Renal pelvis (tissue), 1 donor: ENCODE measurements at regions not wholly inside any gene's neighbourhood (a gene's known extent, or its start where the extent isn't known, plus 50 kb on each side); places are given as distances from the start of the nearest gene placed in this dataset.

Experiments
- DNase-seq: peaks from one replicate; pipeline ENCODE4 v3.0.0-alpha.2; 2013

DNA sequence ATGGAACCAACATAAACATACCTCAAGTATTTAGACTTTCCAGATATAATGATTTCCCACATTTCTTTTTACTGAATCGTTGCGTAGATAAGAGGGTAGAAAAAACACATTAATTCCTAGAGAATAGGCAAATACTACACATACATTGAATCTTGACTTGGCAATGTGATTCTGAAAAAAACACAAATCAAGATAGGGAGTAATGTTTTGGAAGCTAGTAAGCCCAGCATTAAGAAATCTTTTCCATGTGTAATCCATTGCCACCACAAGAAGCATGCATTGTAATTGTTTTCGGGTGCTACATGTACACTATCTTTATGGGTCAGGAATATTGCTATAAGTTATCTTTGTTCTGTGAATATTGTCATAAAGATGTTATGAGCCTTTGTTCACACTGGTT is 269.8 kb upstream of the PDGFD start:
- no peak for DNase-seq

DNA sequence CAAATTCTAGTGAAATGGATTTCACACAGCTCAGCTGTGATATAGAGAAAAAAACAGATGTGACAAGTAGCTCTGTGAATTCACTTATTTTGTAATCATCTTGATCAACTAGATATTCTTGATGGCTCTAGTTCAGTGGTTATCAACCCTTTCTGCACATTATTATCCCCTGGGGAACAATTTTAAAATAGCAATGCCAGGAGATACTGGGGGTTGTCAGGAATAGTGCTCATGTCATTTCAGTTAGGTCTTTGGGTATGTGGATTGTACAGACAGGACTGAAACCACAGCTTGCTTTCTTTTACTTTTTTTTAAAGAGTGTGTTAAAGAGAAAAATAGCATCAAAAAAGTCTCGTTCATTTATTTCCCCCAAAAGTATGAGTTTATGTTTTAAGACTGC is 269.0 kb upstream of the PDGFD start:
- no peak for DNase-seq

DNA sequence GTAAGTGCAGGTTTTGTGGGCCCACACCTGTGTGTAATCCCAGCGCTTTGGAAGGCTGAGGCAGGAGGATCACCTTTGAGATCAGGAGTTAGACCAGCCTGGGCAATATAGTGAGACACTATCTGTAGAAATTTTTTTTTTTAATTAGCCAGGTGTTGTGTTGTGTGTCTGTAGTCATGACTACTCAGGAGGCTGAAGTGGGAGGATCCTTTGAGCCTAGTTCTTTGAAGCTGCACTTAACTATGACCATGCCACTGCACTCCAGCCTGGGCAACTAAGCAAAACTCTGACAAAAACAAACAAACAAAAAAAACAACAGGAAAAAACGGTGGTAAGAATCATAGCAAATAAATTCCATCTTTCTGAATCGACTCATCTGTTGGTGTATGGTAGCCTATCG is 268.6 kb upstream of the PDGFD start:
- no peak for DNase-seq

DNA sequence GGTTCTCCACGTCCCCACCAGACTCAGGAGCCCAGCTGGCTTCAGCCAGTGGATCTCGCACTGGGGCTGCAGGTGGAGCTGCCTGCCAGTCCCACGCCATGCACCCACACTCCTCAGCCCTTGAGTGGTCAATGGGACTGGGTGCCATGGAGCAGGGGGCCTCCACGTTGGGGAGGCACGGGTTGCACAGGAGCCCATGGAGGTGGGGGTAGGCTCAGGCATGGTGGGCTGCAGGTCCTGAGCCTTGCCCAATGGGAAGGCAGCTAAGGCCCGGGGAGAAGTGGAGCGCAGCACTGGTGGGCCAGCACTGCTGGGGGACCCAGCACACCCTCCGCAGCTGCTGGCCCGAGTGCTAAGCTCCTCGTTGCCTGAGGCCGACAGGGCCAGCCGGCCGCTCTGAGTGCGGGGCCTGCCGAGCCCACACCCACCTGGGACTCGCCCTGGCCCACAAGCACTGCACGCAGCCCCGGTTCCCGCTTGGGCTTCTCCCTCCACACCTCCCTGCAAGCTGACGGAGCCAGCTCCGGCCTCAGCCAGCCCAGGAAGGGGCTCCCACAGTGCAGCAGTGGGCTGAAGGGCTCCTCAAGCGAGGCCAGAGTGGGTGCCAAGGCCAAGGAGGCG is 258.5 kb upstream of the PDGFD start:
- no peak for DNase-seq

DNA sequence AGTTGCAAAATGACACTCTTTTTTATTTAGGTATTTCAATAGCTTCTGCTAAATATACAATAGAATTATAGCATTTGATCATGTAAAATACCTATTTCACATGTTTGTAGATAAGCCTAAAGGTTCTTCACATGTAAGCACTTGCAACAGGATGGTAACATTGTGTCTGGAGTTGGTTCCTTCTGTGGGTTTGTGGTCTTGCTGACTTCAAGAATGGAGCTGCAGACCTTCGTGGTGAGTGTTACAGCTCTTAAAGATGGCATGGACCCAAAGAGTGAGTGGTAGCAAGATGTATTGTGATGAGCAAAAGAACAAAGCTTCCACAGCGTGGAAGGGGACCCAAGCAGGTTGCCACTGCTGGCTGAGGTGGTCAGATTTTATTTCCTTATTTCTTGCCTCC is 246.4 kb upstream of the PDGFD start:
- DNase-seq: no peak

DNA sequence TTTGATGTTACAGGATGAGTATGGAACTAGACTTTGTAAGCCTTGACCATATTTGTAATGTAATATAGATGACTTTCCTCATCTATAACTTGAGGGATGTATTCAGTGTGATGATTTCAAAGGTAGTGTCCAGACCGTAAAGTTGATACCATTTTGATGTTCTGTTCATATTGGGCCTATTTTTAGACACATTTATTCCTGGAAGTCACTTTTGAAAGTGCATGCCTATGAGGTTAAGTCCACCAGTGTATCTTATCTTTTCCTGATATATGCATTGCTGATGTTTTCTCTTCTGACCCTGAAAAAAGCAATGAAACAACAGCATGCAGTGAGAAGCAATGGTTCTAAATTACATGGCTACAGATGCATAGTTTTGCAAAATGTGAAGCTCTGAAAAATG is 244.7 kb upstream of the PDGFD start:
- DNase-seq: no peak

DNA sequence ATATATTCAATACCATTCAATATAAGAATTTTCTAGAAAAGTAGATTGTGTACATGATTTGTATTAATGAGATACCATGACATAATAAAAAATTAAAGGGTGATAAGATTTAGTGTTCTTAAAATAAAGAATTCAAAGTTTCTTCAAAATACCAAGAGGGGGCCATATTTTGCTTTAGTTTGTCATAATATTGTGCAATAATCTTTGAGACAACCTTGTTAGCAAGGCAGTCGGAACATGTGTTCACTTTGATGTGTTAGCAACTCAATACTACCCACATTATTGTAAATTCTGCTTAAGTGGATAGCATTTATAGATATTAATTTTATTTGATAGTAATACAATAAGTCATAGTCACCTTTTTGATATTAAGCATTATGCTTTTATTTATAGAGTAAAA is 241.3 kb upstream of the PDGFD start:
- DNase-seq: no peak

DNA sequence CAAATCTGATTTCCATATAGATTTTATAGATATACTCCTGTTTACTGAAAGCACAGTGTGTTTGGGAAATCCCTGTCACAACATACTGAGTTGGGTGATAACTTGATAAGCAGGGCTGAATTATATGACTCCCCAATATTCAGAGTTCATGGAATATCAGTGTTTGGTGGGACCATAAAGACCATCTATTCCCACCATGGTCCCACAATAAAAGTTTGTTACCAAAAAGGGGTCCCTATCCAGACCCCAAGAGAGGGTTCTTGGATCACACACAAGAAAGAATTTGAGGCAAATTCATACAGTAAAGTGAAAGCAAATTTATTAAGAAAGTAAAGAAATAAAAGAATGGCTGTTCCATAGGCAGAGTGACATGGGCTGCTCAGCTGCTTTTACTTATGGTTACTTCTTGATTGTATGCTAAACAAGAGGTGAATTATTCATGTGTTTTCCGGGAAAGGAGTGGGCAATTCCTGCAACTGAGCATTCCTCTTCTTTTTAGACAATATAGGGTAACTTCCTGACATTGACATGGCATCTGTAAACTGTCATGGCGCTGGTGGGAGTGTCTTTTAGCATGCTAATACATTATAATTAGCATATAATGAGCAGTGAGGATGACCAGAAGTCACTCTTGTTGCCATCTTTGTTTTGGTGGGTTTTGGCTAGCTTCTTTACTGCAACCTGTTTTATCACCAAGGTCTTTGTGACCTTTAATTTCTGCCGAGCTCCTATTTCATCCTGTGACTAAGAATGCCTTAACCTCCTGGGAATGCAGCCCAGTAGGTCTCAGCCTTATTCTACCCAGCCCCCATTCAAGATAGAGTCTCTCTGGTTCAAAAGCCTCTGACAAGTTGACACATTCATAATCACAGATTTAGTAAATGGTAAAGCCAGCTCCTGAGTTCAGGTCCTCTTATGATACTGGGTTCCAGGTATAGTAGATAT is 240.6 kb upstream of the PDGFD start:
- no peak for DNase-seq

DNA sequence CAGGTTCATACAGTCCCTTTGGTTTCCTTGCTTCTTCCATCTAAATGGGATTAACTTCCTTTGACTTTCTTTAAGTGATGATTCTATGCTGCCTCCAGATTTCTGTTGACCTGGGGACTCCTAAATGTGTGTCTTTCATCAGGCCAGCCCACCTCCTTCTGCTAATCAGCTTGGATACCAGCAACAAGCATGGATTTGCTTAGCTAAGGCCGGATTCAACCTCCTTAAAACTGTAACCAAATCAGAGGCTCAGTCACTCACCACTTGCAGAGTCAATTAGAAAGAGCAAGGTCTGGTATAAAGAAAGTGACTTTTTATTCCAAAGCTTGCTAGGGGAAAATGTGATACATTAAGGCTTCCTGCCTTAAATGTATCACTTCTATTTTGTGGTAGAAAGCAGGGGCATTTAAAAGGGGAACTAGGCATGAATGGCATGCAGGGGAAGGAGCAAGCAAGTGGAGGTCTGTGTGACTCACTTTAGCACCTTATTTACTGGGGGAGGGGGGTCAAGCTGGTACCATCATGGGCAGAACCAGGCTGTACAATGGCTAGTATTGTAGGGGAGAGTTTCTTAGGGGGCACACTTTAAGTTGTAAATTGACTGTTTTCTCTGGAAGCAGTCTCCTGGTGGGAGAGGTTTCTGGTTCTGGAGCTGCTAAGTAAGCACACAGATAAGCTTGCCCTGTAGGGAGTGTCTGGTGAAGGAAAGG is 239.0 kb upstream of the PDGFD start:
- DNase-seq: no peak

DNA sequence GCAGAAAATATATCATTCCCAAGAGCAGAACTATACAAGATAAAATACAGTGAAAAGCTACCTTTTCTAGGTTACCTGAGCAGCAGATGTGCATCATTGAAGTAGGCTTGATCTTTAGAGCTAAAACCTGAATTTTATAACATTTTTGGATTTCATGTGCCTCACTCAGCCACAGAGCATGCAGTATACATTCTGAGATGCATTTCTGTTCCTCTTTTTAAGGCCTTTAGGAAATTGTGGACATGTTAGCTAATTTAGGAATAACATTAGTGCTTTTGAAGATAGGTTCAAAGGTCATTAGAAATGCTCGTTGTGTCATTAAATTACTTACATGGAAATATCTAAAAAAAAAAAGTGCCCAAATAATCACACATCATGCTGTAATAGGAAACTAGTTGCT is 230.6 kb upstream of the PDGFD start:
- no peak for DNase-seq

DNA sequence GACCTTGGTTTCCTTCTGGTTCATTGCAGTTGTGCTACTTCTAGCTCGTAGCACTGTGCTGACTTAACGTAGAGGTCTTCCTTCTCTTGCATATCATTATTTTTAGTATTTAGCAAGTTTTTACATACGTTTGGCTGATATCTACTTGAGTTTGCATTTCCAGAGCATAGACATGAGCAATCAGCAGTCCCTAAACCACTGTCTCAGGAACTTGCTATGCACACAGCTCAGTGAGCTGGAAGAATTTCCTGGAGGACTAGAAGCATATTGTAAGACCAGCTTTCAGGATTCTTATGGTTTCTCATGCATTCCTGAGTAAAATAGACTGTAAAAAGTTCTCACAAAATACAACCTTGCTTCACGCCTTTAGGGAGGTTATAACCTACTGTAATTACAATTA is 226.7 kb upstream of the PDGFD start:
- DNase-seq: peak; percentile 44

DNA sequence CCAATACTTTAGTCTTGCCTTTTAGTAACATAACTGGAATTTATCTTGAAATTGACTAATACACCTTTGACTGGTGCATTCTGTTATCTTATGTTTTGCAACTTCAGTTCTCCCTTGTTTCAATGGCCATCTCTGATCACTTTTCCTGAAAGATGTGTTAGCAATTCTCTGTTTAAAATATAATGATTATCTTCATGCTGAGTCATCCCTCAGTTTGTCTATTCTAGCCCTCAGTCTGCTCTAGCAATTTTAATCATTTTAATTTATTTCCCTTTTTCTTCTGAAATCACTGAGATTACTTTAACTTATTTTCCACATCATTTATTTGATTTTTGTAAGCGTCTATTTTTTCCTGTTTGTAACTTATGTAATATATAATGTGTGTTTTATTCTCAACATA is 221.9 kb upstream of the PDGFD start:
- no peak for DNase-seq

DNA sequence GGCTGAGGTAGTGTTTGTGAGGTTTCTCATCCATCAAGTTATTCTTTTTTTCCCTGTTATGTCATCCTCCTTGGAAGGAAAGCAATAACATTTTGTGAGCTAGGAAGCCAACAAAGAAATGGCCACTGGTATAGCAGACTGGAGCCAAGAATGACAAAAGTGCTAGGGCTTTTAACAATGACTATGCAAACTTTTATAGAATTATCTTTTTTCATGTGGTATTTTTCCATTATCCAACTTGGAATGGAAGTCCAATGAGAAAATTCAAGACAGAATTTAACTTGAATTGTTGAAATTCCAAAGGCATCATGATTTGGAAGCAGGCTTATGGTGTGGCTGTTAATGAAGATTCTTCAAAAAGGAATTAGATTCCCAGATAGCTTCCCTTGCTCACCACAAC is 216.4 kb upstream of the PDGFD start:
- no peak for DNase-seq

DNA sequence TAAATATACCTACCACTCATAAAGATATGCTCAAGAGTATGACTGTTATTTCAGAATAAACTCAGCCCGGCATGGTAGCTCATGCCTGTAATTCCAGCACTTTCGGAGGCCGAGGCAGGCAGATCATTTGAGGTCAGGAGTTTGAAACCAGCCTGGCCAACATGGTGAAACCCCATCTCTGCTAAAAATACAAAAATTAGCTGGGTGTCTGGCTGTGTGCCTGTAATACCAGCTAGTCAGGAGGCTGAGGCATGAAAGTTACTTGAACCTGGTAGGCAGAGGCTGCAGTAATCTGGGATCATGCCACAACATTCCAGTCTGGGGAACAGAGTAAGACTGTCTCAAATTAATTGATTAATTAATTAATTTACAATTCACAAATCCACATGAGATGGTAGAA is 208.2 kb upstream of the PDGFD start:
- DNase-seq: no peak

DNA sequence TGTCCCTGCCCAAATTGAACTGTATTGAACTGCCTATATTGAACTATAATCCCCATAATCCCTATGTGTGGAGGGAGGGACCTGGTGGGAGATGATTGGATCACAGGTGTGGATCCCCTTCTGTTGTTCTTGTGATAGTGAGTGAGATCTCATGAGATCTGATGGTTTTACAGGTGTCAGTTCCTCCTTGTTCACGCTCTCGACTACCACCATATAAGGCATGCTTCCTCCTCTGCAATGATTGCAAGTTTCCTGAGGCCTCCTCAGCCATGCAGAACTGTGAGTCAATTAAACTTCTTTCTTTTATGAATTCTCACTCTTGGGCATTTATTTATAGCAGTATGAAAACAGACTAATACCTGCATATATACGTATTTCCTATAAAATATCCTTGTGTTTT is 206.5 kb upstream of the PDGFD start:
- DNase-seq: no peak

DNA sequence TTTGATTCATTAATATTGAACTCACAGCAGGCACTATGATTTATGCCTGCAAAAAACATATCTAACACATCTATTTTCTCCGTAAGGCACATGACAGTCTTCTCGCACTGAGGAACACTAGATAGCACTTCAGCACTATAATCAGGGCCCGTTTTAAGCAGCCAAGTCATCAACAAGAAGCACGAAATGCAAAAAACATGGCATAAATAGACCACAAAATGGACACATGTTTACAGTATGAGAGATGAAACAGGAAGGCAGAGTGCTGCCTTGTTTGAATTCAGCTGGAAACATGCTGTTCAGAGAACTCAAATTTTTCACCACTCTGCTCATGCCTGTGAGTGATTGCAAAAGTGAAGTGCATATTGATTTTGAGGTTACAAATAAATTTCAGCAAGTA is 205.8 kb upstream of the PDGFD start:
- DNase-seq: no peak

DNA sequence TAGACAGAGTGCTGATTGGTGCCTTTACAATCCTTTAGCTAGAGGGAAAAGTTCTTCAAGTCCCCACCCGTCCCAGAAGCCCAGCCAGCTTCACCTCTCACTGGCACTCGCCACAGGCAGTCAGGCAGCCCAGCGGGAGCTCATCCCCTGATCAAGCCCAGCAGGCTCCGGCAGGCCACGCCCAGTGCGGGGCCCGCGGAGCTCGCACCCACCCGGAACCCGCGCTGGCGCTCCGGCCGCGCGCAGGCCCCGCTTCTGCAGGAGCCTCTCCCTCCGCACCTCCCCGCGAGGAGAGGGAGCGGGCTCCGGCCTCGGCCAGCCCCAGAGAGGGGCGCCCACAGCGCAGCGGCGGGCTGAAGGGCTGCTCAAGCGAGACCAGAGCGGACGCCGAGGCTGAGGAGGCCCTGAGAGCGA is 202.4 kb upstream of the PDGFD start:
- DNase-seq: no peak

DNA sequence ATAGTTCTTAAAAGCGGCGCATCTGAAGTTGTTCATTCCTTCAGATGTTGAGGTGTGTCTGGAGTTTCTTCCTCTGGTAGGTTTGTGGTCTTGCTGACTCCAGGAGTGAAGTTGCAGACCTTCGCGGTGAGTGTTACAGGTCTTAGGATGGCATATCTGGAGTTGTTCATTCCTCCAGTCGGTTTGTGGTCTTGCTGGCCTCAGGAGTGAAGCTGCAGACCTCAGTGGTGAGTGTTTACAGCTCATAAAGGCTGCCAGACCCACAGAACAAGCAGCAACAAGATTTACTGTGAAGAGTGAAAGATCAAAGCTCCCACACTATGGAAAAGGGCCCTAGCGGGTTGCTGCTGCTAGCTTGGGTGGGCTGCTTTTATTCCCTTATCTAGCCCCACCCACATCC is 201.7 kb upstream of the PDGFD start:
- no peak for DNase-seq

DNA sequence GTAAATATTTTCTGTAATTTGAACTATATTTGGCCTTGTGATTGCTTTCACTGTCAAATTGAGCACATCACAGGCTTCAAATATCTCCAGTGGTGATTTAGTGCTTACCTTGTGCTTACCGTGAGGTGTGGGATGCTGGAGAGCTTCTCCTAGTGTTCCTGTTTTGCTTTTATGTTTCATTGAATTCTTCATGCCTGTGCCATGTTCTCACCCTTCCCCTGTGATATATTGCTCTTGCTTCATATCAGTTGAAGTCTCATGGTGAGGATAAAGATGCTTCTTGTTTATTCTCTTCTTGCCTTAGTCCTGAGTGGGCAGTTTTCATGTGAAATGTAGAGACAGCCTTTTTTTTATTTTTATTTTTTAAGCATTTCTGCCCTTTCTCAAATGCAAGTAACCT is 198.0 kb upstream of the PDGFD start:
- DNase-seq: no peak

DNA sequence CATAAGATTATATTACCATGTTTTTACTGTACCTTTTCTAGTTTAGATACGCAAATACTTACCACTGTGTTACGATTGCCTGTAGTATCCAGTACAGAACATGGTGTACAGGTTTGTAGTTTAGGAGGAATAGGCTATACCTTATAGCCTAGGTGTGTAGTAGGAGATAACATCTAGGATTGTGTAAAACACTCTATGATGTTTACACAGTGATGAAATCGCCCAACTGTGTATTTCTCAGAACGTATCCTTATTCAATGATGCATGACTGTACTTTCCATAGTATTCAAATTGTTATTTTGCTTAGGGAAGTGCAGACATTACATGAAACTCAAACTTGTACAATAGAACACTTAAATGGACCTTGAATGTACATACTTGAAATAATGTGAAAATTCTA is 188.1 kb upstream of the PDGFD start:
- DNase-seq: no peak

DNA sequence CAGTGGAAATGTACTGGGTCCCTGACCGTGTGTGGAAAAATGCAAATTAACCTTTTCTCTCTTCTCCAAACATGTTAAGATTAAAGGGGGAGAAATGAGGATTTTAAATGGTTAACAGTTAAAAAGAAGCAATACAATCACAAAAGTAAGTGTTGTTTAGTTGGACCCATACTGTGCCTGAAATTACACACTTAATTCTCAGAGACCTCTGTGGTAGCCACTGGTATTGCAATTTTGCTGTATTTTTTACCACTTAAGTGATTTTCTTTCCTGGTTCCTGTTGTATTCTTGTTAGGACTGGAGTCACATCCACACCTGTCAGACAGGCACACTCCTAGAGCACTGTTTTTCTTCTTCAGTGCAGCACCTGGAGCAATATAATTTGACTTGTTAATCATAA is 179.6 kb upstream of the PDGFD start:
- DNase-seq: no peak

DNA sequence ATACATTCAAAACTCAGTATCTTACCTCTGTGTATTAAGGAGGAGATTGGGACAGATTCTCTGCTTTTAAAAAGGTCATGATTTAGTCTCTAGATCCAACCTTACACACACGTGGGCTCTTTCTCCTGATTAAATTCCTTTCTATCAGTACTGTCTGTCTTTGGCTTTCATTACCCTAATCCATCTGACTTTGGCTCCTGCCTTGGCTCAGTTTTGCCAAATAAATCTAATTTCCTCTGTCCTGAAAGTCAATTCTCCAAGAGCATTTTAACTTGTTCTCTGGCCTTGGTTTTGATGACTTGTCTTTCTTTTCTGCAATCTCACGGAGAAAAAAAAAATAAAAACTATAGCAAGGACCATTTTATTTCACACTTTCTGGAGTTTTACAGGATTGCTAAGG is 176.6 kb upstream of the PDGFD start:
- no peak for DNase-seq

DNA sequence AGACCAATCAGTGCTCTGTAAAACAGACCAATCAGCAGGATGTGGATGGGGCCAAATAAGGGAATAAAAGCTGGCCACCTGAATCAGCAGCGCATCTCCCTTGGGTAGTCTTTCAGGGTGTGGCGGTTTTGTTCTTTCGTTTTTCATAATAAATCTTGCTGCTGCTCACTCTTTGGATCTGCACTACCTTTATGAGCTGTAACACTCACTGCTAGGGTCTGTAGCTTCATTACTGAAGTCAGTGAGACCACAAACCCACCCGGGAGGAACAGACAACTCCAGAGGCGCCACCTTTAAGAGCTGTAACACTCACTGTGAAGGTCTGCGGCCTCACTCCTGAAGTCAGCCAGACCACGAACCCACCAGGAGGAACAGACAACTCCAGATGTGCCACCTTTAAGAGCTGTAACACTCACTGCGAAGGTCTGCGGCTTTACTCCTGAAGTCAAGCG is 175.5 kb upstream of the PDGFD start:
- DNase-seq: no peak
